ENCODE measurements at regions not wholly inside any gene's neighbourhood (a gene's known extent, or its start where the extent isn't known, plus 50 kb on each side); places are given as distances from the start of the nearest gene placed in this dataset.
"Not testable (repeated sequence)": the region's sequence is repeated elsewhere in the genome, so short reads cannot be mapped to it uniquely, and the experiment has no call there.

GRCh38 chr7:32762925-32763293 is 128.7 kb downstream of the KBTBD2 start:
- no peak for DNase-seq (ENCODE audit: low read depth in 3 of 3)

- not testable (repeated sequence) for DNase-seq (ENCODE audit: low read depth in 3 of 3)
Observed at GRCh38 chr7:32762206-32762924, 129.2 kb downstream of the KBTBD2 start.

- DNase-seq (ENCODE audit: low read depth in 3 of 3) = no peak
Observed at GRCh38 chr7:32761451-32762205, 129.9 kb downstream of the KBTBD2 start.

- not testable (repeated sequence) for DNase-seq (ENCODE audit: low read depth in 3 of 3)
Observed at GRCh38 chr7:32760755-32761154, 130.8 kb downstream of the KBTBD2 start.

- not testable (repeated sequence) for DNase-seq (ENCODE audit: low read depth in 3 of 3)
Observed at GRCh38 chr7:32759859-32760258, 131.7 kb downstream of the KBTBD2 start.

GRCh38 chr7:32753872-32754271 is 137.7 kb downstream of the KBTBD2 start:
- not testable (repeated sequence) for DNase-seq (ENCODE audit: low read depth in 3 of 3)

- not testable (repeated sequence) for DNase-seq (ENCODE audit: low read depth in 3 of 3)
Observed at GRCh38 chr7:32748337-32748736, 143.2 kb downstream of the KBTBD2 start.

- DNase-seq (ENCODE audit: low read depth in 3 of 3) = not testable (repeated sequence)
Observed at GRCh38 chr7:32747443-32748148, 144.0 kb downstream of the KBTBD2 start.

GRCh38 chr7:32741853-32742476 is 149.6 kb downstream of the KBTBD2 start:
- DNase-seq (ENCODE audit: low read depth in 3 of 3) = not testable (repeated sequence)

GRCh38 chr7:32739749-32740148 is 151.8 kb downstream of the KBTBD2 start:
- DNase-seq (ENCODE audit: low read depth in 3 of 3) = not testable (repeated sequence)

GRCh38 chr7:32738390-32738789 is 153.2 kb downstream of the KBTBD2 start:
- DNase-seq (ENCODE audit: low read depth in 3 of 3) = not testable (repeated sequence)

- DNase-seq (ENCODE audit: low read depth in 3 of 3) = not testable (repeated sequence)
Observed at GRCh38 chr7:32732767-32733166, 158.8 kb downstream of the KBTBD2 start.

- DNase-seq (ENCODE audit: low read depth in 3 of 3) = not testable (repeated sequence)
Observed at GRCh38 chr7:32729335-32729675, 162.3 kb downstream of the KBTBD2 start.

- peak in 2 of 3 experiments; percentile 26 to 41 for DNase-seq (ENCODE audit: low read depth in 3 of 3)
Observed at GRCh38 chr7:32728412-32729334, 162.9 kb downstream of the KBTBD2 start.

GRCh38 chr7:32727483-32728411 is 163.8 kb downstream of the KBTBD2 start:
- DNase-seq (ENCODE audit: low read depth in 3 of 3) = peak in 2 of 3 experiments; percentile 16 to 22

- not testable (repeated sequence) for DNase-seq (ENCODE audit: low read depth in 3 of 3)
Observed at GRCh38 chr7:32722837-32723236, 168.7 kb downstream of the KBTBD2 start.

GRCh38 chr7:32694182-32694581 is 197.4 kb downstream of the KBTBD2 start:
- DNase-seq (ENCODE audit: low read depth in 3 of 3) = no peak

- not testable (repeated sequence) for DNase-seq (ENCODE audit: low read depth in 3 of 3)
Observed at GRCh38 chr7:32691965-32692815, 196.9 kb downstream of the AVL9 start.

- not testable (repeated sequence) for DNase-seq (ENCODE audit: low read depth in 3 of 3)
Observed at GRCh38 chr7:32688092-32688491, 192.8 kb downstream of the AVL9 start.

All from stimulated activated CD4-positive, alpha-beta T cell treated with anti-CD3 and anti-CD28 coated beads, TNF-alpha, amount 100 ng/mL, for 4 hours (primary cell).